Panc1 (cell line): ENCODE measurements at regions not wholly inside any gene's neighbourhood (a gene's known extent, or its start where the extent isn't known, plus 50 kb on each side); places are given as distances from the start of the nearest gene placed in this dataset.

ENCODE experiments used
- ATAC-seq: fragments of 200-7000 bp; cut with Tn5 transposase; 2 replicates; pipeline ENCODE4 v1.9.1; 2020; ENCODE audit warnings: mild to moderate bottlenecking, moderate library complexity
- BruUV-seq: library from RNA; stranded (reverse); fragments of 400-500 nt; replicated peaks from 2 replicates; lab custom pipeline; 2021; lab: Mats Ljungman, UMichigan
- CTCF ChIA-PET: fragments of 300-600 bp; sonication (Branson Sonifier 250); formaldehyde crosslinking; loops from one replicate; lab custom pipeline; 2022; ENCODE audit warnings: antibody characterized with exemption; lab: Charles Lee
- POLR2A ChIA-PET: fragments of 300-600 bp; sonication (Branson Sonifier 250); formaldehyde crosslinking; loops from one replicate; lab custom pipeline; 2022; ENCODE audit warnings: antibody characterized with exemption; lab: Charles Lee
- DNase-seq: peaks from one replicate; pipeline ENCODE4 v3.0.0-alpha.2; 2010; ENCODE audit warnings: low read depth, low spot score
- H3K27ac ChIP-seq: 2 replicates; pipeline ENCODE4 v1.5.1; 2011; ENCODE audit warnings: mild to moderate bottlenecking, low read length, inconsistent platforms
- H3K27me3 ChIP-seq: fragments of 200-500 bp; sonication (Bioruptor generic); 2 replicates; pipeline ENCODE4 v1.6.0; 2014; ENCODE audit warnings: low read length, inconsistent platforms; ENCODE audit not compliant: control insufficient read depth, insufficient read depth
- H3K36me3 ChIP-seq: fragments of 200-500 bp; sonication (Bioruptor generic); 2 replicates; pipeline ENCODE4 v1.5.1; 2014; ENCODE audit warnings: inconsistent platforms, mild to moderate bottlenecking, low read length, moderate library complexity; ENCODE audit not compliant: control insufficient read depth, insufficient read depth
- H3K4me1 ChIP-seq: 2 replicates; pipeline ENCODE4 v1.5.1; 2011; ENCODE audit warnings: inconsistent platforms, mild to moderate bottlenecking, low read length, moderate library complexity; ENCODE audit not compliant: control insufficient read depth, insufficient read depth
- H3K4me3 ChIP-seq, 2 experiments: 2 replicates each; pipeline ENCODE4 v1.5.1; 2011 to 2012; ENCODE audit warnings: low read depth in 2 of 2, low read length in 2 of 2, mild to moderate bottlenecking in 2 of 2, inconsistent platforms in 1 of 2, moderate library complexity in 1 of 2
- H3K9me3 ChIP-seq: fragments of 200-500 bp; sonication (Bioruptor generic); 2 replicates; pipeline ENCODE4 v1.5.1; 2014; ENCODE audit warnings: low read depth, mild to moderate bottlenecking, inconsistent platforms, low read length, moderate library complexity; ENCODE audit not compliant: control insufficient read depth, insufficient read depth
- POLR2AphosphoS5 ChIP-seq: IDR thresholded peaks from 2 replicates; pipeline ENCODE4 v1.6.1; 2012; ENCODE audit warnings: mild to moderate bottlenecking, low read depth, low read length, moderate library complexity
- SIN3A ChIP-seq: IDR thresholded peaks from 2 replicates; pipeline ENCODE4 v1.6.1; 2012; ENCODE audit warnings: low read depth, mild to moderate bottlenecking, low read length, moderate library complexity, borderline replicate concordance; ENCODE audit not compliant: insufficient read depth
- TCF7L2 ChIP-seq: IDR thresholded peaks from 2 replicates; pipeline ENCODE4 v1.6.1; 2011; ENCODE audit warnings: mild to moderate bottlenecking, low read depth, low read length, inconsistent platforms
- in situ Hi-C: cut with HindIII; loops from 2 replicates; pipeline ENCODE4 v1.10.0; 2016; ENCODE audit warnings: low sequenced_read_pairs, low pct_unique_long_range_greater_than_20kb
- intact Hi-C: fragments of 100-400 bp; cut with micrococcal nuclease; formaldehyde crosslinking; loops from one replicate; pipeline ENCODE4 v1.10.0; 2022; ENCODE audit not compliant: unreplicated experiment
- TF ChIP-seq, protein P1 (sequence below), 2 experiments: IDR thresholded peaks; 2 replicates each; pipeline ENCODE4 v1.6.1; 2011 to 2012; ENCODE audit warnings: low read depth in 2 of 2, control low read depth in 1 of 2, low read length in 1 of 2, mild to moderate bottlenecking in 1 of 2, moderate library complexity in 1 of 2; ENCODE audit not compliant: insufficient read depth in 1 of 2
- TF ChIP-seq, protein P2 (sequence below): fragments of 450-650 bp; IDR thresholded peaks from 2 replicates; pipeline ENCODE4 v1.5.1; 2017; ENCODE audit warnings: mild to moderate bottlenecking

- intact Hi-C loops (no loop called here), in situ Hi-C loops (no loop called here)
- no peak overlapping the region for H3K4me3 ChIP-seq
- no peak for DNase-seq
- H3K9me3 ChIP-seq, result no peaks in the 10 kb centered on the region
- ATAC-seq, result peak; percentile 35; the same call in 1 of the 2 replicates
- peaks cover 38% of the 10 kb centered on the region for H3K27me3 ChIP-seq
- TF ChIP-seq SIN3A (no peak), TCF7L2 (no peak), POLR2AphosphoS5 (no peak)
- TF ChIP-seq, protein P1, sequence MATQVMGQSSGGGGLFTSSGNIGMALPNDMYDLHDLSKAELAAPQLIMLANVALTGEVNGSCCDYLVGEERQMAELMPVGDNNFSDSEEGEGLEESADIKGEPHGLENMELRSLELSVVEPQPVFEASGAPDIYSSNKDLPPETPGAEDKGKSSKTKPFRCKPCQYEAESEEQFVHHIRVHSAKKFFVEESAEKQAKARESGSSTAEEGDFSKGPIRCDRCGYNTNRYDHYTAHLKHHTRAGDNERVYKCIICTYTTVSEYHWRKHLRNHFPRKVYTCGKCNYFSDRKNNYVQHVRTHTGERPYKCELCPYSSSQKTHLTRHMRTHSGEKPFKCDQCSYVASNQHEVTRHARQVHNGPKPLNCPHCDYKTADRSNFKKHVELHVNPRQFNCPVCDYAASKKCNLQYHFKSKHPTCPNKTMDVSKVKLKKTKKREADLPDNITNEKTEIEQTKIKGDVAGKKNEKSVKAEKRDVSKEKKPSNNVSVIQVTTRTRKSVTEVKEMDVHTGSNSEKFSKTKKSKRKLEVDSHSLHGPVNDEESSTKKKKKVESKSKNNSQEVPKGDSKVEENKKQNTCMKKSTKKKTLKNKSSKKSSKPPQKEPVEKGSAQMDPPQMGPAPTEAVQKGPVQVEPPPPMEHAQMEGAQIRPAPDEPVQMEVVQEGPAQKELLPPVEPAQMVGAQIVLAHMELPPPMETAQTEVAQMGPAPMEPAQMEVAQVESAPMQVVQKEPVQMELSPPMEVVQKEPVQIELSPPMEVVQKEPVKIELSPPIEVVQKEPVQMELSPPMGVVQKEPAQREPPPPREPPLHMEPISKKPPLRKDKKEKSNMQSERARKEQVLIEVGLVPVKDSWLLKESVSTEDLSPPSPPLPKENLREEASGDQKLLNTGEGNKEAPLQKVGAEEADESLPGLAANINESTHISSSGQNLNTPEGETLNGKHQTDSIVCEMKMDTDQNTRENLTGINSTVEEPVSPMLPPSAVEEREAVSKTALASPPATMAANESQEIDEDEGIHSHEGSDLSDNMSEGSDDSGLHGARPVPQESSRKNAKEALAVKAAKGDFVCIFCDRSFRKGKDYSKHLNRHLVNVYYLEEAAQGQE (IDR thresholded peaks at IDR 0.05; ENCODE audit: insufficient read depth in 1 of 2, low read depth in 2 of 2, low read length in 1 of 2), result no peak
- TF ChIP-seq, protein P2, sequence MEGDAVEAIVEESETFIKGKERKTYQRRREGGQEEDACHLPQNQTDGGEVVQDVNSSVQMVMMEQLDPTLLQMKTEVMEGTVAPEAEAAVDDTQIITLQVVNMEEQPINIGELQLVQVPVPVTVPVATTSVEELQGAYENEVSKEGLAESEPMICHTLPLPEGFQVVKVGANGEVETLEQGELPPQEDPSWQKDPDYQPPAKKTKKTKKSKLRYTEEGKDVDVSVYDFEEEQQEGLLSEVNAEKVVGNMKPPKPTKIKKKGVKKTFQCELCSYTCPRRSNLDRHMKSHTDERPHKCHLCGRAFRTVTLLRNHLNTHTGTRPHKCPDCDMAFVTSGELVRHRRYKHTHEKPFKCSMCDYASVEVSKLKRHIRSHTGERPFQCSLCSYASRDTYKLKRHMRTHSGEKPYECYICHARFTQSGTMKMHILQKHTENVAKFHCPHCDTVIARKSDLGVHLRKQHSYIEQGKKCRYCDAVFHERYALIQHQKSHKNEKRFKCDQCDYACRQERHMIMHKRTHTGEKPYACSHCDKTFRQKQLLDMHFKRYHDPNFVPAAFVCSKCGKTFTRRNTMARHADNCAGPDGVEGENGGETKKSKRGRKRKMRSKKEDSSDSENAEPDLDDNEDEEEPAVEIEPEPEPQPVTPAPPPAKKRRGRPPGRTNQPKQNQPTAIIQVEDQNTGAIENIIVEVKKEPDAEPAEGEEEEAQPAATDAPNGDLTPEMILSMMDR, result no peak
- ChIA-PET CTCF (no interaction called here), POLR2A (no interaction called here)
- no peak overlapping the region for H3K27ac ChIP-seq
- H3K36me3 ChIP-seq, result no peaks in the 10 kb centered on the region
- no TSS peak for BruUV-seq
- no peaks in the 10 kb centered on the region for H3K4me1 ChIP-seq
Measured at GRCh38 chr18:76260941-76261472, 234.0 kb downstream of the ZNF516 start.

DNA sequence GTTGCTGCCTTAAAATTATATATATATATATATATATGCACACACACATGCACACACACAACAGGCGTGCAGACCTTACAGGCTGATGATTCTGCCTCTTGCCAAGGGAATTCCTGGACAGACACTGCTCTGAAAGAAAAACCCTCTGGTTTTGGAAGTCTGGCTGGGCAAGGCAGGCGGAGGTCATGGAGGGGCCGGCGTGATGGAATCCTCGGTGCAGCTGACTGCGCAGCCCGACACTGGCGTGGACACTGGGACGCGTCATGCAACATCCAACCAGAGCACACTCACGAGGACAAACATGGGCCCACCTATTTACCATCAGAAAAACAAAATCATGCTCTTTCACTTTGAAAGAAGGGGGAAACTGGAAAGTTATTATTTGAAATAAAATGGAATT is 235.3 kb downstream of the ZNF516 start:
- Histone ChIP-seq H3K36me3 (no peaks in the 10 kb centered on the region), H3K4me1 (no peaks in the 10 kb centered on the region), H3K27me3 (peaks cover 38% of the 10 kb centered on the region), H3K4me3 (no peak overlapping the region), H3K27ac (no peak overlapping the region), H3K9me3 (no peaks in the 10 kb centered on the region)
- TF ChIP-seq TCF7L2 (no peak), POLR2AphosphoS5 (no peak), SIN3A (no peak)
- TF ChIP-seq, protein P1 (IDR thresholded peaks at IDR 0.05; ENCODE audit: insufficient read depth in 1 of 2, low read depth in 2 of 2, low read length in 1 of 2), result no peak
- TF ChIP-seq, protein P2, result no peak
- intact Hi-C loops (no loop called here), in situ Hi-C loops (no loop called here)
- DNase-seq (no peak), ATAC-seq (no peak)
- ChIA-PET POLR2A (no interaction called here), CTCF (interaction anchor here (0.6 kb wide), 1 partner anchor 839 kb away, joined by 9 read pairs; no protein-coding TSS in a partner anchor)
- BruUV-seq, result no TSS peak
